CD4-positive, CD25-positive, alpha-beta regulatory T cell (primary cell): ENCODE measurements at regions not wholly inside any gene's neighbourhood (a gene's known extent, or its start where the extent isn't known, plus 50 kb on each side); places are given as distances from the start of the nearest gene placed in this dataset.

Experiments
- ATAC-seq, 2 donors: fragments of 150-1000 bp; cut with Tn5 transposase; one replicate each; pipeline ENCODE4 v1.10.0; 2021; ENCODE audit warnings: low read depth in 2 of 2, moderate number of reproducible peaks in 2 of 2, moderate library complexity in 1 of 2
- DNase-seq, 3 donors: peaks; one replicate each; pipeline versions ENCODE4 v3.0.0 to v3.0.0-alpha.2; 2012 to 2022; ENCODE audit warnings: mixed read lengths in 1 of 3
- H3K27ac ChIP-seq: one replicate; pipeline ENCODE4 v1.7.0; 2013; ENCODE audit warnings: mild to moderate bottlenecking, low read length; ENCODE audit not compliant: insufficient read depth, poor library complexity, severe bottlenecking
- H3K27me3 ChIP-seq: one replicate; pipeline ENCODE4 v1.7.0; 2013; ENCODE audit warnings: low read length; ENCODE audit not compliant: control insufficient read depth, insufficient read depth
- H3K36me3 ChIP-seq: one replicate; pipeline ENCODE4 v1.7.0; 2013; ENCODE audit warnings: mild to moderate bottlenecking, low read length, moderate library complexity; ENCODE audit not compliant: control insufficient read depth, insufficient read depth
- H3K4me1 ChIP-seq: 2 replicates; pipeline ENCODE4 v1.7.0; 2013; ENCODE audit warnings: mild to moderate bottlenecking, low read length; ENCODE audit not compliant: insufficient read depth, control insufficient read depth, poor library complexity, severe bottlenecking
- H3K4me3 ChIP-seq: one replicate; pipeline ENCODE4 v1.7.0; 2013; ENCODE audit warnings: low read depth, mild to moderate bottlenecking, low read length, moderate library complexity
- H3K9me3 ChIP-seq, 2 experiments: 1 replicate in 1 of 2; 2 replicates in 1 of 2; pipeline ENCODE4 v1.7.0; 2013; ENCODE audit warnings: low read length in 2 of 2, mild to moderate bottlenecking in 1 of 2, moderate library complexity in 1 of 2; ENCODE audit not compliant: control insufficient read depth in 2 of 2
- H3K27ac Mint-ChIP-seq, 3 donors: one replicate each; pipeline ENCODE4 v1.8.0; 2020 to 2022; ENCODE audit warnings: mild to moderate bottlenecking in 3 of 3, mixed read lengths in 3 of 3, moderate library complexity in 2 of 3
- H3K27me3 Mint-ChIP-seq: one replicate; pipeline ENCODE4 v1.8.0; 2022; ENCODE audit warnings: mild to moderate bottlenecking, mixed read lengths
- H3K36me3 Mint-ChIP-seq: one replicate; pipeline ENCODE4 v1.8.0; 2020; ENCODE audit warnings: mixed read lengths
- H3K4me1 Mint-ChIP-seq, 4 donors: one replicate each; pipeline ENCODE4 v1.8.0; 2020 to 2022; ENCODE audit warnings: mixed read lengths in 4 of 4, mild to moderate bottlenecking in 1 of 4
- H3K4me3 Mint-ChIP-seq, 4 donors: one replicate each; pipeline ENCODE4 v1.8.0; 2020 to 2022; ENCODE audit warnings: mild to moderate bottlenecking in 4 of 4, mixed read lengths in 4 of 4, moderate library complexity in 3 of 4
- H3K9me3 Mint-ChIP-seq, 7 donors: one replicate each; pipeline ENCODE4 v1.8.0; 2020 to 2022; ENCODE audit warnings: mixed read lengths in 7 of 7, mild to moderate bottlenecking in 3 of 7, moderate library complexity in 2 of 7

DNA sequence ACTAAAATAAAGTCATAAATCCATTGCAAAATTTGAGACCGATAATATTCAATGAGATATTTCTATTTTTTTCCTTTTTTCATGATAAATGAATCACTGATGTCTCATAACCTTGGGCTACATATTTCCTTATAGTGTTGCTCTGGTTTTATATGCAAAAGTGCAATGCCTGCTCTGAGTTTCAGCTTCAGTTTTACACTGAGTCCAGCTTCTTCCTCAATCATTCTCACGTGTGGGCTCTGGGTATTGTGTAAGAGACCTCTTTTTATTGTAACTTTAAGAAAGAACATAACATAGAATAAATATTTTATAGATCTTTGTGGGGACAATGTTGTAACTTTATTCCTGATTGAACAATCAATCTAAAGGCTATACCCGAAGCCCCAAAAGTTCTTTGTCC lies 280.2 kb upstream of the EDNRB start:
- H3K4me1 Mint-ChIP-seq, result no peaks in the 10 kb centered on the region
- H3K9me3 Mint-ChIP-seq, result peaks cover 0 to 5% (median 0%) of the 10 kb centered on the region in 7 donors
- H3K27me3 Mint-ChIP-seq, result peaks cover 4% of the 10 kb centered on the region
- ATAC-seq (no peak), DNase-seq (no peak)
- Histone ChIP-seq H3K27ac (no peak overlapping the region), H3K27me3 (no peaks in the 10 kb centered on the region), H3K4me3 (no peak overlapping the region), H3K9me3 (no peaks in the 10 kb centered on the region), H3K4me1 (no peaks in the 10 kb centered on the region), H3K36me3 (no peaks in the 10 kb centered on the region)
- H3K36me3 Mint-ChIP-seq, result no peaks in the 10 kb centered on the region
- no peak overlapping the region for H3K4me3 Mint-ChIP-seq
- no peak overlapping the region for H3K27ac Mint-ChIP-seq

DNA sequence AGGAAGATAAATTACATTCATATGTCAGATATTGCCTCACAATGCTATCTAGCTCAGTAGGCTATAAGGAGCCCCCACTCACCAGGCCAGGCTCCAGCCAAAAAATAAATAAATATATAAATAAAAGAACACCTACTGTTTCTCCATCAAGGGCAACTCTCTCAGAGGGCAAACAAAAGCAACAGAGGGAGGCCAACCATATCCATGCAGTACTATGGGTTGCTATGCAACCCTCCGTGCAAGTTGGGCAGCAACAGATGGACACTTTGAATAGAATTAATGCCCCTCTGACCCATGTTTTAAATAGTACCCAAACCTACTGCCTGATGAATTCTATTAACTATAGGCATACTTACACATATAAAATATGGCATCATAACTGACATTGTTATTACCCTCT lies 279.8 kb upstream of the EDNRB start:
- Mint-ChIP-seq H3K27ac (no peak overlapping the region), H3K4me1 (no peaks in the 10 kb centered on the region), H3K4me3 (no peak overlapping the region), H3K36me3 (no peaks in the 10 kb centered on the region), H3K9me3 (peaks cover 0 to 5% (median 0%) of the 10 kb centered on the region in 7 donors), H3K27me3 (peaks cover 3% of the 10 kb centered on the region)
- no peak for DNase-seq
- H3K4me3 ChIP-seq, result no peak overlapping the region
- H3K27me3 ChIP-seq, result no peaks in the 10 kb centered on the region
- no peak overlapping the region for H3K27ac ChIP-seq
- no peaks in the 10 kb centered on the region for H3K4me1 ChIP-seq
- no peak for ATAC-seq
- no peaks in the 10 kb centered on the region for H3K36me3 ChIP-seq
- H3K9me3 ChIP-seq, result no peaks in the 10 kb centered on the region

DNA sequence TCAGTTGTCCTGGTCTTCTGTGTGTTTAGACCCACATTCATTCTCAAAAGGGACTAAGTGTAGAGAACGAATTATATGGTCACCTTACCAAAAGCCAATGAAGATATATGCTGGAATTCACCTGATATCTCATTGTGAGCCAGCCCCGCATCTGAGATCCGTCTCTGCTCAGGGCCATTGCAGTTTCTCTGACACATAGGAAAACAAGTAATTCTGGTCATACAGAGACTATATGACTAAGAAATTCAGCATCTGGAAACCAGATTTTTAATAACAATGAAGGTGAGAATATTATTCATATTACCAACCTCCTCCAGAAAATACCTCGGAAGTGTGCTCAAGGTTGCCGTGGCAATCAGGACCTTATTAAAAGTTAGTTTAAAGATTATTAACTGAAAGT lies 278.6 kb upstream of the EDNRB start:
- no peaks in the 10 kb centered on the region for H3K27me3 ChIP-seq
- no peak overlapping the region for H3K27ac Mint-ChIP-seq
- no peak overlapping the region for H3K4me3 ChIP-seq
- no peaks in the 10 kb centered on the region for H3K4me1 Mint-ChIP-seq
- no peak overlapping the region for H3K27ac ChIP-seq
- H3K9me3 Mint-ChIP-seq, result peaks cover 0 to 5% (median 0%) of the 10 kb centered on the region in 7 donors
- ATAC-seq (no peak), DNase-seq (no peak)
- H3K36me3 ChIP-seq, result no peaks in the 10 kb centered on the region
- H3K4me1 ChIP-seq, result no peaks in the 10 kb centered on the region
- H3K27me3 Mint-ChIP-seq, result no peaks in the 10 kb centered on the region
- no peaks in the 10 kb centered on the region for H3K36me3 Mint-ChIP-seq
- H3K9me3 ChIP-seq, result no peaks in the 10 kb centered on the region
- no peak overlapping the region for H3K4me3 Mint-ChIP-seq

DNA sequence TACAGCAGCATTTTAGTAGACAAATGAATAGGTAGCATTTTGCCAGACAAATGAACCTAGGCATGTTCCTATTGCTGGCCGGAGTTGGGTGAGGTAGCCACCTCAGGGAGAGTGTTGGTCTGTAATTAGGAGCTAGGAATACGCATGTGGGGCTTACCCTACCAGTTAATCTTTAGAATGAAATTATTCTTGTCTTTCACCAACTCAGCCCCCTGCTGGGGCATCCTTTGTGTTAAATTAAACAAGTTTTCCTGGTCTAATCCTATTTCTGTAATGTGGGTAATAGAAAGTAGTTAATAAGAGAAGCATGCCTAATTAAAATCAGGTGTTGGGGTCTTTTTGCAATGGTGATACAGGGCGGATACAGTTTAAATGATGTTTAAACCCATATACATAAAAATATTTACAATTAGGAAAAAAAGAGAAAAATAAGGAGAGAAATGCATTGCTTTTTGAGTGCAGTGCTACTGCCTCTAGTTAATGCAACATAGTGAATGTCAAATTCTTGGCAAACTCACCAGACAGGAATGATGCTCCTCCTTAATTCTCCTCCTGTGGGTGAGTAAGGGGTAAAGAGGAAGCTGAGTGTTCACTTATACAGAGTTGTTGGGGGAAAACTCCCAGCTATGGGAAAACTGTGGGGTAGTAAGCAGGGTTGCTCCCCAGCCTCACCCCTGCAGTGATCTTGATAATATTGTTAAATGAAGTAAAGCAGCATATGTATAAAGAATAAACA lies 276.4 kb upstream of the EDNRB start:
- Histone ChIP-seq H3K27me3 (no peaks in the 10 kb centered on the region), H3K9me3 (no peaks in the 10 kb centered on the region), H3K27ac (no peak overlapping the region), H3K36me3 (no peaks in the 10 kb centered on the region), H3K4me3 (no peak overlapping the region), H3K4me1 (no peaks in the 10 kb centered on the region)
- ATAC-seq (no peak), DNase-seq (no peak)
- H3K4me3 Mint-ChIP-seq, result no peak overlapping the region
- no peaks in the 10 kb centered on the region for H3K27me3 Mint-ChIP-seq
- H3K27ac Mint-ChIP-seq, result no peak overlapping the region
- no peaks in the 10 kb centered on the region for H3K4me1 Mint-ChIP-seq
- peaks cover 0 to 5% (median 0%) of the 10 kb centered on the region in 7 donors for H3K9me3 Mint-ChIP-seq
- H3K36me3 Mint-ChIP-seq, result no peaks in the 10 kb centered on the region

DNA sequence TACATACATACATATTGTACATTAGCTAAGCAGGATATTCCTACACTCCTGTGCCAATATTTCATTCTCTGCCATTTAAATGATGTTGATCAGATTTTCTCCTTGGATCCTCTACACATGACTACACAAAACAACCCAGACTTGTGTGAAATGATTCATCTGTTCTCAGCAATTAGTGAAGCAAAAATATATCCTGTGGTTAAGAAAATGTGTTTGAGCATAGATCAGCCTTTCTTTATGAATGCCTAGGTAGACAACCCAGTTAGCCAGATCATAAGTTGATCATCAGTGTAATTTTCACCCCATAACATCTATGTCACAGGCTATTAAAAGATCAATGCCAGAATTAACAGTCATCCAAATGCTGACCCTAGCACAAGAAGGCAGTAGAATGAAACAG lies 275.2 kb upstream of the EDNRB start:
- Mint-ChIP-seq H3K4me3 (no peak overlapping the region), H3K27ac (no peak overlapping the region), H3K36me3 (no peaks in the 10 kb centered on the region), H3K9me3 (peaks cover 0 to 5% (median 0%) of the 10 kb centered on the region in 7 donors), H3K27me3 (no peaks in the 10 kb centered on the region), H3K4me1 (no peaks in the 10 kb centered on the region)
- DNase-seq (no peak), ATAC-seq (no peak)
- no peaks in the 10 kb centered on the region for H3K4me1 ChIP-seq
- H3K27me3 ChIP-seq, result no peaks in the 10 kb centered on the region
- no peak overlapping the region for H3K27ac ChIP-seq
- no peaks in the 10 kb centered on the region for H3K36me3 ChIP-seq
- H3K4me3 ChIP-seq, result no peak overlapping the region
- no peaks in the 10 kb centered on the region for H3K9me3 ChIP-seq

DNA sequence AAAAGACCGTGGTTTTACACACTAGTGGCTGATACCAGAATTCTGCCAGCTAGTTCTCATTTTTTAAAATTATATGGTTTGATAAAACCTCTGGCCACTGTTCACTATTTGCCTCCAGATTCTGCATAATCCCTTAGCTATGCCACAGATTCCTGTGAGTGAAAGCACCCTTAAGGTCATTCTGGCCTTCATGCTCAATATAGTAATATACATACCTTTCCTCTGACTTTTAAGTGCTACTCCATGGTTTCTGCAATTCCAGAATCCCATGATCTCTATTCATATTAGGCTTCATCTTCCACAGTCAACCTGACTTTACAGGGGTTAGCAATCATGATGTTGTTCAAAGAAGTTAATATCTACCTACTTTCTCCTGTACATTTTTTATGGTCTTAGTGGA lies 274.1 kb upstream of the EDNRB start:
- no peaks in the 10 kb centered on the region for H3K27me3 Mint-ChIP-seq
- no peaks in the 10 kb centered on the region for H3K4me1 ChIP-seq
- ATAC-seq (no peak), DNase-seq (no peak)
- H3K27me3 ChIP-seq, result no peaks in the 10 kb centered on the region
- no peaks in the 10 kb centered on the region for H3K4me1 Mint-ChIP-seq
- H3K36me3 ChIP-seq, result no peaks in the 10 kb centered on the region
- H3K9me3 ChIP-seq, result no peaks in the 10 kb centered on the region
- no peak overlapping the region for H3K4me3 ChIP-seq
- no peak overlapping the region for H3K27ac ChIP-seq
- no peak overlapping the region for H3K27ac Mint-ChIP-seq
- H3K36me3 Mint-ChIP-seq, result no peaks in the 10 kb centered on the region
- H3K4me3 Mint-ChIP-seq, result no peak overlapping the region
- peaks cover 0 to 5% (median 0%) of the 10 kb centered on the region in 7 donors for H3K9me3 Mint-ChIP-seq

DNA sequence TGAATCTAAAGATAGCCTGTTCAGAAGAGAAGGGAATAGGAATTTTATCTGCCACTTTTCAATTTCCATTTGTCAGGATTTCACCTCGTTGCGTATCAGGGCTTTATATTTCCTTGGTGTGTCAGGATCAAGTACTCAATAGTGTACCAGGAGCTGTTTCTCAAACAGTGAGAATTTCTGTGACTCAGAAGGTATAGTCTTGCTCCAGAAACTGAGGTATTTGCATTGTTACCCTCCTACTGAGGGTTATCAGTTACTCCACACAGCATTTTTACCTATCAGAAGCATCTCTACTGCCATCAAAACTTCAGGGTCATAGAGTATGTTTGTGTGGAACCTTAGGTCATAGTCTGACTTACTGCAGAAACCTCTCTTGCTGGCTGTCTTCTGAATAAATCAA lies 271.7 kb upstream of the EDNRB start:
- H3K27me3 Mint-ChIP-seq, result no peaks in the 10 kb centered on the region
- H3K4me3 Mint-ChIP-seq, result no peak overlapping the region
- H3K9me3 ChIP-seq, result no peaks in the 10 kb centered on the region
- no peaks in the 10 kb centered on the region for H3K36me3 Mint-ChIP-seq
- H3K4me3 ChIP-seq, result no peak overlapping the region
- H3K27ac ChIP-seq, result no peak overlapping the region
- H3K4me1 ChIP-seq, result no peaks in the 10 kb centered on the region
- H3K4me1 Mint-ChIP-seq, result no peaks in the 10 kb centered on the region
- ATAC-seq, result no peak
- H3K27ac Mint-ChIP-seq, result no peak overlapping the region
- no peak for DNase-seq
- H3K27me3 ChIP-seq, result no peaks in the 10 kb centered on the region
- peaks cover 0 to 7% (median 1%) of the 10 kb centered on the region in 7 donors for H3K9me3 Mint-ChIP-seq
- H3K36me3 ChIP-seq, result no peaks in the 10 kb centered on the region

DNA sequence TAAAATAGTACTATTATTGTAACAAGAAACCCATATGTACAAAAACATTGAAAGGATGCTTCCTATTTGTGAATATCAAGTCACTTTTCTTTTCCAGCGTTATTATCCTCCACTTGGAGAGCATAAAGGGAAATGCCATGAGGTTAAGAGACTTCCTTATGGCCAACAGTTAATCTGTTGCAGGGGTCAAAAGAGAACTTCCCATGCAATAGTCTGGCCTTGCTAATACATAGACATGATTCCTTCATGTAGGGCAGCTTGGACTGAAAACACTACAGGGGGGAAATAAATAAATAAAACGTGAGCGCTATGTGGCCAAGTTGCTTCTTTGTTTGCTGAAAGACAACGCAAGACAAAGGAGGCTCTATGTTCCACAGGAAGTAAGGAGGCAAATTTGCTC lies 269.1 kb upstream of the EDNRB start:
- H3K36me3 Mint-ChIP-seq, result no peaks in the 10 kb centered on the region
- ATAC-seq (no peak), DNase-seq (no peak)
- H3K4me3 Mint-ChIP-seq, result no peak overlapping the region
- H3K4me1 Mint-ChIP-seq, result no peaks in the 10 kb centered on the region
- H3K9me3 Mint-ChIP-seq, result peaks cover 0 to 7% (median 1%) of the 10 kb centered on the region in 7 donors
- Histone ChIP-seq H3K27me3 (no peaks in the 10 kb centered on the region), H3K36me3 (no peaks in the 10 kb centered on the region), H3K4me1 (no peaks in the 10 kb centered on the region), H3K4me3 (no peak overlapping the region), H3K27ac (no peak overlapping the region), H3K9me3 (no peaks in the 10 kb centered on the region)
- H3K27me3 Mint-ChIP-seq, result no peaks in the 10 kb centered on the region
- H3K27ac Mint-ChIP-seq, result no peak overlapping the region
